DMS79 (cell line): ENCODE measurements at regions not wholly inside any gene's neighbourhood (a gene's known extent, or its start where the extent isn't known, plus 50 kb on each side); places are given as distances from the start of the nearest gene placed in this dataset.
"Not testable (repeated sequence)": the region's sequence is repeated elsewhere in the genome, so short reads cannot be mapped to it uniquely, and the experiment has no call there.

Source experiments
- DNase-seq: peaks from one replicate; lab custom pipeline; 2025; lab: John Stamatoyannopoulos, UW

GRCh38 chr21:18716578-18717138 lies 313.1 kb upstream of the TMPRSS15 start:
- DNase-seq = no peak

- no peak for DNase-seq
Observed at GRCh38 chr21:18722193-18722592, 318.6 kb upstream of the TMPRSS15 start.

GRCh38 chr21:18723171-18723570 lies 319.6 kb upstream of the TMPRSS15 start:
- DNase-seq = no peak

GRCh38 chr21:18725653-18726052 lies 322.1 kb upstream of the TMPRSS15 start:
- DNase-seq = no peak

GRCh38 chr21:18741954-18742353 lies 338.4 kb upstream of the TMPRSS15 start:
- DNase-seq = no peak

GRCh38 chr21:18743531-18743930 lies 339.9 kb upstream of the TMPRSS15 start:
- no peak for DNase-seq

- DNase-seq = no peak
Observed at GRCh38 chr21:18744840-18745239, 341.3 kb upstream of the TMPRSS15 start.

GRCh38 chr21:18752894-18753293 lies 349.3 kb upstream of the TMPRSS15 start:
- DNase-seq = not testable (repeated sequence)

GRCh38 chr21:18756272-18756671 lies 352.7 kb upstream of the TMPRSS15 start:
- DNase-seq = not testable (repeated sequence)

GRCh38 chr21:18759267-18759666 lies 355.7 kb upstream of the TMPRSS15 start:
- DNase-seq = no peak

GRCh38 chr21:18759751-18760161 lies 356.2 kb upstream of the TMPRSS15 start:
- DNase-seq = no peak

GRCh38 chr21:18760247-18760646 lies 356.7 kb upstream of the TMPRSS15 start:
- DNase-seq = no peak

- DNase-seq = no peak
Observed at GRCh38 chr21:18764720-18765119, 361.1 kb upstream of the TMPRSS15 start.

- no peak for DNase-seq
Observed at GRCh38 chr21:18769599-18769998, 366.0 kb upstream of the TMPRSS15 start.

- DNase-seq = no peak
Observed at GRCh38 chr21:18771845-18772380, 368.3 kb upstream of the TMPRSS15 start.

- DNase-seq = no peak
Observed at GRCh38 chr21:18772404-18772803, 368.8 kb upstream of the TMPRSS15 start.

- no peak for DNase-seq
Observed at GRCh38 chr21:18772897-18773296, 369.3 kb upstream of the TMPRSS15 start.

GRCh38 chr21:18776936-18777335 lies 373.4 kb upstream of the TMPRSS15 start:
- DNase-seq = no peak

GRCh38 chr21:18782721-18783120 lies 379.1 kb upstream of the TMPRSS15 start:
- no peak for DNase-seq

- DNase-seq = no peak
Observed at GRCh38 chr21:18801468-18801867, 397.9 kb upstream of the TMPRSS15 start.

GRCh38 chr21:18803624-18804023 lies 400.0 kb upstream of the TMPRSS15 start:
- no peak for DNase-seq

- no peak for DNase-seq
Observed at GRCh38 chr21:18810136-18810535, 406.6 kb upstream of the TMPRSS15 start.

- no peak for DNase-seq
Observed at GRCh38 chr21:18812308-18812707, 408.7 kb upstream of the TMPRSS15 start.

- DNase-seq = no peak
Observed at GRCh38 chr21:18819507-18819906, 415.9 kb upstream of the TMPRSS15 start.
